HEK293 (cell line): ENCODE measurements at regions not wholly inside any gene's neighbourhood (a gene's known extent, or its start where the extent isn't known, plus 50 kb on each side); places are given as distances from the start of the nearest gene placed in this dataset.

ENCODE experiments used
- CTCF ChIA-PET: fragments of 350-600 bp; formaldehyde crosslinking; extraction: SDS; loops from one replicate; lab custom pipeline; 2021; ENCODE audit warnings: antibody characterized with exemption; lab: Yijun Ruan, JAX
- POLR2A ChIA-PET: fragments of 300-600 bp; formaldehyde crosslinking; extraction: SDS; loops from one replicate; lab custom pipeline; 2020; ENCODE audit warnings: antibody characterized with exemption, inconsistent platforms; lab: Yijun Ruan, JAX
- H3K27ac ChIP-seq: fragments of 200-500 bp; sonication (Bioruptor generic); 2 replicates; pipeline ENCODE4 v1.5.1; 2014; ENCODE audit warnings: low read depth, low read length, control low read depth, inconsistent platforms; ENCODE audit errors: extremely low read depth
- H3K36me3 ChIP-seq, 2 experiments: fragments of 200-500 bp in 1 of 2; sonication (Bioruptor generic) in 1 of 2; 1 replicate in 1 of 2; 2 replicates in 1 of 2; pipeline ENCODE4 v1.5.1; 2014 to 2017; ENCODE audit warnings: inconsistent platforms in 2 of 2, low read length in 2 of 2; ENCODE audit not compliant: control insufficient read depth in 2 of 2, insufficient read depth in 1 of 2
- H3K4me1 ChIP-seq: fragments of 200-500 bp; sonication (Bioruptor generic); 2 replicates; pipeline ENCODE4 v1.5.1; 2014; ENCODE audit warnings: mild to moderate bottlenecking, low read length, inconsistent platforms; ENCODE audit not compliant: control insufficient read depth, insufficient read depth
- H3K4me3 ChIP-seq: 2 replicates; pipeline ENCODE4 v1.5.1; 2011; ENCODE audit warnings: low read depth, mild to moderate bottlenecking, control low read depth, low read length, moderate library complexity
- H3K9me3 ChIP-seq: fragments of 200-500 bp; sonication (Bioruptor generic); 2 replicates; pipeline ENCODE4 v1.5.1; 2014; ENCODE audit warnings: low read depth, low read length, inconsistent platforms; ENCODE audit not compliant: control insufficient read depth, insufficient read depth
- KLF1 ChIP-seq: fragments of 450-650 bp; formaldehyde crosslinking; IDR thresholded peaks from 2 replicates; pipeline ENCODE4 v1.5.1; 2016; ENCODE audit warnings: missing biosample characterization, missing genetic modification characterization
- ZBTB7A ChIP-seq: fragments of 450-650 bp; formaldehyde crosslinking; IDR thresholded peaks from 2 replicates; pipeline ENCODE4 v1.5.1; 2016; ENCODE audit warnings: low read depth, missing biosample characterization, missing genetic modification characterization
- ZNF138 ChIP-seq: fragments of 450-650 bp; formaldehyde crosslinking; IDR thresholded peaks from 2 replicates; pipeline ENCODE4 v1.5.1; 2016; ENCODE audit warnings: missing biosample characterization, missing genetic modification characterization, borderline replicate concordance
- ZNF146 ChIP-seq: fragments of 450-650 bp; formaldehyde crosslinking; IDR thresholded peaks from 2 replicates; pipeline ENCODE4 v1.5.1; 2016; ENCODE audit warnings: missing biosample characterization, missing genetic modification characterization
- ZNF292 ChIP-seq: fragments of 450-650 bp; formaldehyde crosslinking; IDR thresholded peaks from 2 replicates; pipeline ENCODE4 v1.5.1; 2016; ENCODE audit warnings: low read depth, missing biosample characterization, missing genetic modification characterization, borderline replicate concordance
- ZNF311 ChIP-seq: fragments of 450-650 bp; formaldehyde crosslinking; IDR thresholded peaks from 2 replicates; pipeline ENCODE4 v1.5.1; 2017; ENCODE audit warnings: missing biosample characterization, missing genetic modification characterization, borderline replicate concordance
- ZNF335 ChIP-seq: fragments of 450-650 bp; formaldehyde crosslinking; conservative IDR thresholded peaks from 2 replicates; pipeline ENCODE4 v1.5.1; 2016; ENCODE audit warnings: missing biosample characterization, missing genetic modification characterization
- ZNF354C ChIP-seq: fragments of 450-650 bp; formaldehyde crosslinking; IDR thresholded peaks from 2 replicates; pipeline ENCODE4 v1.5.1; 2016; ENCODE audit warnings: missing biosample characterization, missing genetic modification characterization, low read depth, borderline replicate concordance
- ZNF548 ChIP-seq: fragments of 450-650 bp; formaldehyde crosslinking; IDR thresholded peaks from 2 replicates; pipeline ENCODE4 v1.5.1; 2016; ENCODE audit warnings: missing biosample characterization, missing genetic modification characterization
- ZNF558 ChIP-seq: fragments of 450-650 bp; formaldehyde crosslinking; IDR thresholded peaks from 2 replicates; pipeline ENCODE4 v1.5.1; 2016; ENCODE audit warnings: missing biosample characterization, missing genetic modification characterization
- ZNF621 ChIP-seq: fragments of 450-650 bp; formaldehyde crosslinking; IDR thresholded peaks from 2 replicates; pipeline ENCODE4 v1.5.1; 2017; ENCODE audit warnings: missing biosample characterization, missing genetic modification characterization
- ZNF626 ChIP-seq: fragments of 450-650 bp; sonication (Bioruptor Pico); formaldehyde crosslinking; IDR thresholded peaks from 2 replicates; pipeline ENCODE4 v1.5.1; 2018; ENCODE audit warnings: missing biosample characterization, missing genetic modification characterization, inconsistent platforms
- ZNF654 ChIP-seq: fragments of 450-650 bp; formaldehyde crosslinking; IDR thresholded peaks from 2 replicates; pipeline ENCODE4 v1.5.1; 2016; ENCODE audit warnings: low read depth, missing biosample characterization, missing genetic modification characterization
- ZNF660 ChIP-seq: fragments of 450-650 bp; IDR thresholded peaks from 2 replicates; pipeline ENCODE4 v1.5.1; 2018; ENCODE audit warnings: missing biosample characterization, mild to moderate bottlenecking, missing genetic modification characterization
- ZNF792 ChIP-seq: fragments of 450-650 bp; formaldehyde crosslinking; IDR thresholded peaks from 2 replicates; pipeline ENCODE4 v1.5.1; 2016; ENCODE audit warnings: missing biosample characterization, missing genetic modification characterization
- TF ChIP-seq, protein P1 (sequence below): fragments of 450-650 bp; formaldehyde crosslinking; IDR thresholded peaks from 2 replicates; pipeline ENCODE4 v1.5.1; 2016; ENCODE audit warnings: missing biosample characterization, missing genetic modification characterization
- TF ChIP-seq, protein P2 (sequence below): fragments of 450-650 bp; formaldehyde crosslinking; IDR thresholded peaks from 2 replicates; pipeline ENCODE4 v1.5.1; 2017; ENCODE audit warnings: missing biosample characterization, missing genetic modification characterization
- TF ChIP-seq, protein P3 (sequence below): fragments of 450-650 bp; formaldehyde crosslinking; IDR thresholded peaks from 2 replicates; pipeline ENCODE4 v1.5.1; 2016; ENCODE audit warnings: missing biosample characterization, missing genetic modification characterization, borderline replicate concordance
- TF ChIP-seq, protein P4 (sequence below): fragments of 450-650 bp; formaldehyde crosslinking; IDR thresholded peaks from 2 replicates; pipeline ENCODE4 v1.5.1; 2016; ENCODE audit warnings: missing biosample characterization, missing genetic modification characterization
- TF ChIP-seq, protein P5 (sequence below): fragments of 450-650 bp; formaldehyde crosslinking; optimal IDR thresholded peaks from 2 replicates; pipeline ENCODE3; 2016; ENCODE audit warnings: missing biosample characterization, mild to moderate bottlenecking, missing genetic modification characterization
- TF ChIP-seq, protein P6 (sequence below): fragments of 450-650 bp; formaldehyde crosslinking; IDR thresholded peaks from 2 replicates; pipeline ENCODE4 v1.5.1; 2017; ENCODE audit warnings: missing biosample characterization, missing genetic modification characterization

DNA sequence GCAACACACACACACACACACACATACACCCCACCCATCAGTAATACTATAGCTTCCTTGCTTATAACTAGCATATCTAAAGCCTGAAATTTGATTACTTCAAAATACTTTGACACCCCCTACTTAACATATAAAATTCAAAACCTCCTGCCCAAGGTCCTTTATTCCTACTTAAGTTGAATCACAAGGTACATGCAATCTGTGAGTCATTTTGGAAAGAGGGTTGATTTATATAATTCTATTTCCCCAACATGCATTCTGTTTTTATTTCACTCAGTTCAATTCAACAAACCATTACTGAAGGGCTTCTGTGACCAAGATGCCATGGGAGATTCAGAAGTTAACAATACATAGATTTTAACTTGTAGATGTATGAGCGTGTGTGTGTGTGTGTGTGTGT, 420.7 kb downstream of the METTL4 start (continued):
- TF ChIP-seq, protein P1, sequence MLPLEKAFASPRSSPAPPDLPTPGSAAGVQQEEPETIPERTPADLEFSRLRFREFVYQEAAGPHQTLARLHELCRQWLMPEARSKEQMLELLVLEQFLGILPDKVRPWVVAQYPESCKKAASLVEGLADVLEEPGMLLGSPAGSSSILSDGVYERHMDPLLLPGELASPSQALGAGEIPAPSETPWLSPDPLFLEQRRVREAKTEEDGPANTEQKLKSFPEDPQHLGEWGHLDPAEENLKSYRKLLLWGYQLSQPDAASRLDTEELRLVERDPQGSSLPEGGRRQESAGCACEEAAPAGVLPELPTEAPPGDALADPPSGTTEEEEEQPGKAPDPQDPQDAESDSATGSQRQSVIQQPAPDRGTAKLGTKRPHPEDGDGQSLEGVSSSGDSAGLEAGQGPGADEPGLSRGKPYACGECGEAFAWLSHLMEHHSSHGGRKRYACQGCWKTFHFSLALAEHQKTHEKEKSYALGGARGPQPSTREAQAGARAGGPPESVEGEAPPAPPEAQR (tag by site-specific recombination): no peak
- no peak for TF ChIP-seq ZNF354C (tag by site-specific recombination)

DNA sequence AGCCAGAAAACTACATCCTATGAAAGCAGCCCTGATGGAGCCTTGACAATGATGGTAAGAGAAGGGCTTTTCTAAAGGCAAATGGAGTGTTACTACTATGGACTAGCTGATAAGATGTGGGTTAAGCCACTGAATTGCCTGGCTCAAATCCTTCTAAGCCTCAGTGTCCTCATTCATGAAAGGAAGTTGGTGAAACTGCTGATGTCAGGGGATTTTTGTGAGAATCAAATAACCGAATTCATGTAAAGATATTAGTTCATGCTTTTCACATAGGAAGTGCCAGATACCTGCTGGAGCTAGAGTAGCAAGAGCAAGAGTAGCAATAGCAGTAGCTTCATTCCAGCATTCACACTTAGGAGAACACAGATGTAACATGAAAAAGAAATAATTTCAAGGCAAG, 417.0 kb downstream of the METTL4 start:
- no peak overlapping the region for H3K27ac ChIP-seq
- H3K4me1 ChIP-seq: no peaks in the 10 kb centered on the region
- no peak for TF ChIP-seq ZNF311 (tag by site-specific recombination)
- TF ChIP-seq ZNF335 (tag by site-specific recombination): no peak
- no peak for TF ChIP-seq ZNF558
- TF ChIP-seq ZNF292 (tag by site-specific recombination): no peak
- no peak for TF ChIP-seq ZNF548 (tag by site-specific recombination)
- TF ChIP-seq, protein P2, sequence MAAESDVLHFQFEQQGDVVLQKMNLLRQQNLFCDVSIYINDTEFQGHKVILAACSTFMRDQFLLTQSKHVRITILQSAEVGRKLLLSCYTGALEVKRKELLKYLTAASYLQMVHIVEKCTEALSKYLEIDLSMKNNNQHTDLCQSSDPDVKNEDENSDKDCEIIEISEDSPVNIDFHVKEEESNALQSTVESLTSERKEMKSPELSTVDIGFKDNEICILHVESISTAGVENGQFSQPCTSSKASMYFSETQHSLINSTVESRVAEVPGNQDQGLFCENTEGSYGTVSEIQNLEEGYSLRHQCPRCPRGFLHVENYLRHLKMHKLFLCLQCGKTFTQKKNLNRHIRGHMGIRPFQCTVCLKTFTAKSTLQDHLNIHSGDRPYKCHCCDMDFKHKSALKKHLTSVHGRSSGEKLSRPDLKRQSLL (tag by site-specific recombination): no peak
- no peak for TF ChIP-seq ZNF654 (tag by site-specific recombination)
- TF ChIP-seq ZBTB7A (tag by site-specific recombination): no peak
- TF ChIP-seq ZNF138: no peak
- TF ChIP-seq ZNF621: no peak
- no peak overlapping the region for H3K4me3 ChIP-seq
- H3K9me3 ChIP-seq: no peaks in the 10 kb centered on the region
- CTCF ChIA-PET: interaction anchor here (1.1 to 1.5 kb wide), 2 partner anchors 49 to 50 kb away, joined by 3 read pairs; no protein-coding TSS in a partner anchor
- POLR2A ChIA-PET: no interaction called here
- no peaks in the 10 kb centered on the region for H3K36me3 ChIP-seq

DNA sequence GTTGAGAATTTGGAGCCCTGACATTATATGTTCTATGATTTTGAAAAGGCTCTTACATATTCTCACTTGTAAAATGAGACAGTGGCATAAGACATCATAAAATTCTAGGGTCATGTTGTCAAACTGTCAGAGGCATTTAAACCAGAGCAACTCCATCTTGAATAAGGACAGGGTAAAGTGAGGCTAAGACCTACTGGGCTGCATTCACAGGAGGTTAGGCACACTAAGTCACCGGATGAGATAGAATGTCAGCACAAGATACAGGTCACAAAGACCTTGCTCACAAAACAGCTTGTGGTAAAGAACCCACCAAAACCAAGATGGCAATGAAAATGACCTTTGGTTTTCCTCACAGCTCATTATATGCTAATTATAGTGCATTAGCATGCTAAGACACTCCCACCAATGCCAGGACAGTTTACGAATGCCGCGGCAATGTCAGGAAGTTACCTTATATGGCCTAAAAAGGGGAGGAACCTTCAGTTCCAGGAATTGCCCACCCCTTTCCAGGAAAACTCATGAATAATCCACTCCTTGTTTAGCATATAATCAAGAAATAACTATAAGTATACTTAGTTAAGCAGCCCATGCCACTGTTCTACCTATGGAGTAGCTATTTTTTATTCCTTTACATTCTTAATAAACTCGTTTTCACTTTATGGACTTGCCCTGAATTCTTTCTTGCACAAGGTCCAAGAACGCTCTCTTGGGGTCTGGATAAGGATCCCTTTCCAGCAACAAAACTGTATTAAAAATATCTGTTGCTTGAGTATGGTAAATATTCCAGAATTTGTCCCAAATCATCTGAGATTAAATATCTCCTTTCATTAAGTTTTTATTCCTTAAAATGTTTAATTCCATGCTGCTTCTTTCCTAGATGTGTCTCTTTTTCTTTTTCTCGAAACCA, 406.4 kb downstream of the METTL4 start:
- ChIA-PET CTCF (interaction anchor here (0.6 kb wide), 1 partner anchor 313 kb away, joined by 3 read pairs; no protein-coding TSS in a partner anchor), POLR2A (no interaction called here)
- Histone ChIP-seq H3K4me1 (no peaks in the 10 kb centered on the region), H3K4me3 (no peak overlapping the region), H3K27ac (no peak overlapping the region), H3K36me3 (no peaks in the 10 kb centered on the region), H3K9me3 (no peaks in the 10 kb centered on the region)
- TF ChIP-seq, protein P3, sequence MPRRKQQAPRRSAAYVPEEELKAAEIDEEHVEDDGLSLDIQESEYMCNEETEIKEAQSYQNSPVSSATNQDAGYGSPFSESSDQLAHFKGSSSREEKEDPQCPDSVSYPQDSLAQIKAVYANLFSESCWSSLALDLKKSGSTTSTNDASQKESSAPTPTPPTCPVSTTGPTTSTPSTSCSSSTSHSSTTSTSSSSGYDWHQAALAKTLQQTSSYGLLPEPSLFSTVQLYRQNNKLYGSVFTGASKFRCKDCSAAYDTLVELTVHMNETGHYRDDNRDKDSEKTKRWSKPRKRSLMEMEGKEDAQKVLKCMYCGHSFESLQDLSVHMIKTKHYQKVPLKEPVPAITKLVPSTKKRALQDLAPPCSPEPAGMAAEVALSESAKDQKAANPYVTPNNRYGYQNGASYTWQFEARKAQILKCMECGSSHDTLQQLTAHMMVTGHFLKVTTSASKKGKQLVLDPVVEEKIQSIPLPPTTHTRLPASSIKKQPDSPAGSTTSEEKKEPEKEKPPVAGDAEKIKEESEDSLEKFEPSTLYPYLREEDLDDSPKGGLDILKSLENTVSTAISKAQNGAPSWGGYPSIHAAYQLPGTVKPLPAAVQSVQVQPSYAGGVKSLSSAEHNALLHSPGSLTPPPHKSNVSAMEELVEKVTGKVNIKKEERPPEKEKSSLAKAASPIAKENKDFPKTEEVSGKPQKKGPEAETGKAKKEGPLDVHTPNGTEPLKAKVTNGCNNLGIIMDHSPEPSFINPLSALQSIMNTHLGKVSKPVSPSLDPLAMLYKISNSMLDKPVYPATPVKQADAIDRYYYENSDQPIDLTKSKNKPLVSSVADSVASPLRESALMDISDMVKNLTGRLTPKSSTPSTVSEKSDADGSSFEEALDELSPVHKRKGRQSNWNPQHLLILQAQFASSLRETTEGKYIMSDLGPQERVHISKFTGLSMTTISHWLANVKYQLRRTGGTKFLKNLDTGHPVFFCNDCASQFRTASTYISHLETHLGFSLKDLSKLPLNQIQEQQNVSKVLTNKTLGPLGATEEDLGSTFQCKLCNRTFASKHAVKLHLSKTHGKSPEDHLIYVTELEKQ (tag by site-specific recombination): no peak
- TF ChIP-seq, protein P4, sequence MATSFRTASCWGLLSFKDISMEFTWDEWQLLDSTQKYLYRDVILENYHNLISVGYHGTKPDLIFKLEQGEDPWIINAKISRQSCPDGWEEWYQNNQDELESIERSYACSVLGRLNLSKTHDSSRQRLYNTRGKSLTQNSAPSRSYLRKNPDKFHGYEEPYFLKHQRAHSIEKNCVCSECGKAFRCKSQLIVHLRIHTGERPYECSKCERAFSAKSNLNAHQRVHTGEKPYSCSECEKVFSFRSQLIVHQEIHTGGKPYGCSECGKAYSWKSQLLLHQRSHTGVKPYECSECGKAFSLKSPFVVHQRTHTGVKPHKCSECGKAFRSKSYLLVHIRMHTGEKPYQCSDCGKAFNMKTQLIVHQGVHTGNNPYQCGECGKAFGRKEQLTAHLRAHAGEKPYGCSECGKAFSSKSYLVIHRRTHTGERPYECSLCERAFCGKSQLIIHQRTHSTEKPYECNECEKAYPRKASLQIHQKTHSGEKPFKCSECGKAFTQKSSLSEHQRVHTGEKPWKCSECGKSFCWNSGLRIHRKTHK (tag by site-specific recombination): no peak
- TF ChIP-seq, protein P5, sequence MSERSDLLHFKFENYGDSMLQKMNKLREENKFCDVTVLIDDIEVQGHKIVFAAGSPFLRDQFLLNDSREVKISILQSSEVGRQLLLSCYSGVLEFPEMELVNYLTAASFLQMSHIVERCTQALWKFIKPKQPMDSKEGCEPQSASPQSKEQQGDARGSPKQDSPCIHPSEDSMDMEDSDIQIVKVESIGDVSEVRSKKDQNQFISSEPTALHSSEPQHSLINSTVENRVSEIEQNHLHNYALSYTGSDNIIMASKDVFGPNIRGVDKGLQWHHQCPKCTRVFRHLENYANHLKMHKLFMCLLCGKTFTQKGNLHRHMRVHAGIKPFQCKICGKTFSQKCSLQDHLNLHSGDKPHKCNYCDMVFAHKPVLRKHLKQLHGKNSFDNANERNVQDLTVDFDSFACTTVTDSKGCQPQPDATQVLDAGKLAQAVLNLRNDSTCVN: no peak
- TF ChIP-seq KLF1 (no peak), ZNF792 (tag by site-specific recombination) (no peak), ZNF146 (tag by site-specific recombination) (no peak), ZNF660 (no peak), ZNF626 (no peak)
- TF ChIP-seq, protein P6, sequence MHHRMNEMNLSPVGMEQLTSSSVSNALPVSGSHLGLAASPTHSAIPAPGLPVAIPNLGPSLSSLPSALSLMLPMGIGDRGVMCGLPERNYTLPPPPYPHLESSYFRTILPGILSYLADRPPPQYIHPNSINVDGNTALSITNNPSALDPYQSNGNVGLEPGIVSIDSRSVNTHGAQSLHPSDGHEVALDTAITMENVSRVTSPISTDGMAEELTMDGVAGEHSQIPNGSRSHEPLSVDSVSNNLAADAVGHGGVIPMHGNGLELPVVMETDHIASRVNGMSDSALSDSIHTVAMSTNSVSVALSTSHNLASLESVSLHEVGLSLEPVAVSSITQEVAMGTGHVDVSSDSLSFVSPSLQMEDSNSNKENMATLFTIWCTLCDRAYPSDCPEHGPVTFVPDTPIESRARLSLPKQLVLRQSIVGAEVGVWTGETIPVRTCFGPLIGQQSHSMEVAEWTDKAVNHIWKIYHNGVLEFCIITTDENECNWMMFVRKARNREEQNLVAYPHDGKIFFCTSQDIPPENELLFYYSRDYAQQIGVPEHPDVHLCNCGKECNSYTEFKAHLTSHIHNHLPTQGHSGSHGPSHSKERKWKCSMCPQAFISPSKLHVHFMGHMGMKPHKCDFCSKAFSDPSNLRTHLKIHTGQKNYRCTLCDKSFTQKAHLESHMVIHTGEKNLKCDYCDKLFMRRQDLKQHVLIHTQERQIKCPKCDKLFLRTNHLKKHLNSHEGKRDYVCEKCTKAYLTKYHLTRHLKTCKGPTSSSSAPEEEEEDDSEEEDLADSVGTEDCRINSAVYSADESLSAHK (tag by site-specific recombination): no peak
